Fibroblast of pulmonary artery (primary cell): ENCODE measurements at regions not wholly inside any gene's neighbourhood (a gene's known extent, or its start where the extent isn't known, plus 50 kb on each side); places are given as distances from the start of the nearest gene placed in this dataset.

Experiments used
- DNase-seq: peaks from one replicate; pipeline ENCODE4 v3.0.0-alpha.2; 2010; ENCODE audit warnings: low read depth
- H3K4me3 ChIP-seq: replicated peaks from 2 replicates; pipeline ENCODE4 v1.5.1; 2011; ENCODE audit warnings: low read depth, mild to moderate bottlenecking, control low read depth, low read length, moderate library complexity
- CTCF ChIP-seq: IDR thresholded peaks from 2 replicates; pipeline ENCODE4 v1.5.1; 2011; ENCODE audit warnings: mild to moderate bottlenecking, control low read depth, low read length, inconsistent platforms; ENCODE audit errors: missing control alignments

DNA sequence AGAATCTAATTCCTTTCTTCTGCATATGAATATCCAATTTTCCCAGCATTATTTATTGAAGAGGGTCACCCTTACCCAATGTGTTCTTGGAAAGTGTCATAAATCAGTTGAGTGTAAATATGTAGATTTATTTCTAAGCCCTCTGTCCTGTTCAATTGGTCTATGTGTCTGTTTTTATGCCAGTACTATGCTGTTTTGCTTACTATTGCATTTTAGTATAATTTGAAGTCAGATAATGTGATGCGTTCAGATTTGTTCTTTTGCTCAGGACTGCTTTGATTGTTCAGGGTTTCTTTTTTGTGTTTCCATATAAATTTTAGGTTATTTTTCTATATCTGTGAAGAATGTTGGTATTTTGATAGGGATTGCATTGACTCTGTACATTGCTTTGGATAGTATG, 420.4 kb upstream of the MIS18BP1 start:
- DNase-seq, result no peak
- no peak overlapping the region for H3K4me3 ChIP-seq
- no peak for TF ChIP-seq CTCF

GRCh38 chr14:45664668-45665356, 411.8 kb upstream of the MIS18BP1 start:
- H3K4me3 ChIP-seq, result no peak overlapping the region
- no peak for DNase-seq
- TF ChIP-seq CTCF, result no peak

DNA sequence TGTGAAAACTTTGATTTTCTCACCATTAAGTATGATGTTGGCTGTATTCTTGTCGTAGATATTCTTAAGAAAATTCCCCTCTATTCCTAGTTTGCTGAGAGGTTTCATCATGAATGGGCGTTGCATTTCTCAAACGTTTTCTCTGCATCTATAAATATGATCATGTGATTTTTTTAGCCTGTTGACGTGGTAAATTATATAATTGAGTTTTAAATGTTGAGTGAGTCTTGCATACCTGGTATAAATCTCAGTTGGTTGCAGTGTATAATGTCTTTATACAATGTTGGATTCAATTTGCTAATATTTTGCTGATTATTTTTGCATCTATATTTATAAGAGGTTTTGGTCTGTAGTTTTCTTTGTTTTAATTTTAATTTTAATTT, 405.9 kb upstream of the MIS18BP1 start:
- no peak for TF ChIP-seq CTCF

GRCh38 chr14:45658226-45658916, 405.4 kb upstream of the MIS18BP1 start:
- no peak overlapping the region for H3K4me3 ChIP-seq
- no peak for DNase-seq
- TF ChIP-seq CTCF, result no peak

More for the DNA sequence above, 405.9 kb upstream of the MIS18BP1 start:
- H3K4me3 ChIP-seq, result no peak overlapping the region
- DNase-seq, result no peak

DNA sequence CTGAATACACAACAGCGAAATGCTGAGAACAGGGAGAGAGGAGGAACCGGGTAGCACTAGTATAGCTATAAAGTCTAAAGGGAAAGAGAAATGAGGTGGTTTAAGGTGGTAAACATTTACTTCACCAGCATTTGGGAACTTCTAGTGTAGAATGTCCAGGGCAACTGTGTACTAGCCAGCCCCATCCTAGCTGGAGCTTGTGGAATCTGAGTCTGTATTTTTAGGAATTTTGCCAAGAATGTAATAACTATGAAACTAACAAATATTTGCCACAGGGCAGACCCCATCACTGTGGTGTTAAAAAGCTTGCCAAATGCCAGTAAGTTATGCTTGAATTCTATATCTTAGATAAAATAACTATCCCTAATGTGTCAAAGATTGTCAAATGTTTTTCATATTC, 398.9 kb upstream of the MIS18BP1 start:
- DNase-seq, result no peak
- TF ChIP-seq CTCF, result no peak
- H3K4me3 ChIP-seq, result no peak overlapping the region

GRCh38 chr14:45650754-45651153, 397.8 kb upstream of the MIS18BP1 start:
- no peak for DNase-seq
- no peak overlapping the region for H3K4me3 ChIP-seq
- TF ChIP-seq CTCF, result no peak

GRCh38 chr14:45649051-45649450, 396.0 kb upstream of the MIS18BP1 start:
- no peak for TF ChIP-seq CTCF
- no peak for DNase-seq
- H3K4me3 ChIP-seq, result no peak overlapping the region
